Hepatocyte (in vitro differentiated cells): ENCODE measurements at regions not wholly inside any gene's neighbourhood (a gene's known extent, or its start where the extent isn't known, plus 50 kb on each side); places are given as distances from the start of the nearest gene placed in this dataset.

Source experiments
- EZH2 ChIP-seq: fragments of 200-600 bp; sonication (generic); IDR thresholded peaks from 2 replicates; pipeline ENCODE4 v1.6.1; 2016; ENCODE audit warnings: antibody characterized with exemption, mild to moderate bottlenecking, borderline replicate concordance
- EZH2phosphoT487 ChIP-seq: fragments of 200-600 bp; sonication (generic); IDR thresholded peaks from one replicate; pipeline ENCODE4 v1.6.1; 2018; ENCODE audit warnings: antibody characterized with exemption, mild to moderate bottlenecking, low read depth, moderate library complexity; ENCODE audit not compliant: unreplicated experiment, severe bottlenecking
- TF ChIP-seq, protein P1 (sequence below): fragments of 200-600 bp; sonication (generic); IDR thresholded peaks from 2 replicates; pipeline ENCODE4 v1.5.1; 2016; ENCODE audit warnings: antibody characterized with exemption, mild to moderate bottlenecking; ENCODE audit not compliant: poor library complexity

DNA sequence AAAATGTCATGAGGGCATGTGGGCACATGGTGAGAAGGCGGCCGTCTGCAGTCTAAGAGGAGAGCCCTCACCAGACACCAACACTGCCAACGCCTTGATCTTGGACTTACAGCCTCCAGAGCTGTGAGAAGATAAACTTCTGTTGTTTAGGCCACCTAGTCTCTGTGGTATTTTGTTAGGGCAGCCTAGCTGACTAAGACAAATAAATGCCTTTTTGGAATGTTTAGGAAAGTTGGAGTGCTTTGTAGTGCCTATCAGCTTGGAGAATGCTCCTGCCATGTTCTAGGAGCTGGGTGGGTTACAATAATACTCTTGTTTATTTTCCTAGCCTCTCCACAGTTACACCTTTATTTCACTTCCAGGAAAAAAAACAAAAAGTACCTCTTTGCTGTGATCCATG lies 92.0 kb downstream of the SPP2 start:
- no peak for TF ChIP-seq EZH2
- TF ChIP-seq, protein P1, sequence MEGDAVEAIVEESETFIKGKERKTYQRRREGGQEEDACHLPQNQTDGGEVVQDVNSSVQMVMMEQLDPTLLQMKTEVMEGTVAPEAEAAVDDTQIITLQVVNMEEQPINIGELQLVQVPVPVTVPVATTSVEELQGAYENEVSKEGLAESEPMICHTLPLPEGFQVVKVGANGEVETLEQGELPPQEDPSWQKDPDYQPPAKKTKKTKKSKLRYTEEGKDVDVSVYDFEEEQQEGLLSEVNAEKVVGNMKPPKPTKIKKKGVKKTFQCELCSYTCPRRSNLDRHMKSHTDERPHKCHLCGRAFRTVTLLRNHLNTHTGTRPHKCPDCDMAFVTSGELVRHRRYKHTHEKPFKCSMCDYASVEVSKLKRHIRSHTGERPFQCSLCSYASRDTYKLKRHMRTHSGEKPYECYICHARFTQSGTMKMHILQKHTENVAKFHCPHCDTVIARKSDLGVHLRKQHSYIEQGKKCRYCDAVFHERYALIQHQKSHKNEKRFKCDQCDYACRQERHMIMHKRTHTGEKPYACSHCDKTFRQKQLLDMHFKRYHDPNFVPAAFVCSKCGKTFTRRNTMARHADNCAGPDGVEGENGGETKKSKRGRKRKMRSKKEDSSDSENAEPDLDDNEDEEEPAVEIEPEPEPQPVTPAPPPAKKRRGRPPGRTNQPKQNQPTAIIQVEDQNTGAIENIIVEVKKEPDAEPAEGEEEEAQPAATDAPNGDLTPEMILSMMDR = no peak
- no peak for TF ChIP-seq EZH2phosphoT487
